GM20431 (cell line): ENCODE measurements at regions not wholly inside any gene's neighbourhood (a gene's known extent, or its start where the extent isn't known, plus 50 kb on each side); places are given as distances from the start of the nearest gene placed in this dataset.

Experiments
- in situ Hi-C: fragments of 300-500 bp; cut with MseI, MboI; formaldehyde crosslinking; loops from one replicate; pipeline ENCODE4 v1.15.0; 2020; ENCODE audit warnings: low sequenced_read_pairs; ENCODE audit not compliant: unreplicated experiment

GRCh38 chr14:66206554-66206953, 279.6 kb upstream of the CCDC196 start:
- in situ Hi-C loops: no loop called here

GRCh38 chr14:66216763-66217162, 269.4 kb upstream of the CCDC196 start:
- in situ Hi-C loops: no loop called here

- in situ Hi-C loops: no loop called here
Measured at GRCh38 chr14:66219886-66220285, 266.3 kb upstream of the CCDC196 start.

- in situ Hi-C loops: no loop called here
Measured at GRCh38 chr14:66224492-66225178, 261.5 kb upstream of the CCDC196 start.

- in situ Hi-C loops: no loop called here
Measured at GRCh38 chr14:66225337-66225736, 260.8 kb upstream of the CCDC196 start.

- in situ Hi-C loops: no loop called here
Measured at GRCh38 chr14:66228267-66228970, 257.8 kb upstream of the CCDC196 start.

GRCh38 chr14:66231820-66232219, 254.4 kb upstream of the CCDC196 start:
- in situ Hi-C loops: no loop called here

GRCh38 chr14:66233591-66233990, 252.6 kb upstream of the CCDC196 start:
- in situ Hi-C loops: no loop called here

GRCh38 chr14:66234411-66234810, 251.8 kb upstream of the CCDC196 start:
- in situ Hi-C loops: no loop called here

- in situ Hi-C loops: no loop called here
Measured at GRCh38 chr14:66237741-66238140, 248.4 kb upstream of the CCDC196 start.

- in situ Hi-C loops: no loop called here
Measured at GRCh38 chr14:66238969-66239368, 247.2 kb upstream of the CCDC196 start.

- in situ Hi-C loops: no loop called here
Measured at GRCh38 chr14:66239589-66239988, 246.6 kb upstream of the CCDC196 start.

- in situ Hi-C loops: no loop called here
Measured at GRCh38 chr14:66240105-66240504, 246.1 kb upstream of the CCDC196 start.

- in situ Hi-C loops: no loop called here
Measured at GRCh38 chr14:66242001-66242400, 244.2 kb upstream of the CCDC196 start.

- in situ Hi-C loops: no loop called here
Measured at GRCh38 chr14:66244834-66245233, 241.3 kb upstream of the CCDC196 start.

- in situ Hi-C loops: no loop called here
Measured at GRCh38 chr14:66247662-66248193, 238.4 kb upstream of the CCDC196 start.

GRCh38 chr14:66248256-66248655, 237.9 kb upstream of the CCDC196 start:
- in situ Hi-C loops: no loop called here

- in situ Hi-C loops: no loop called here
Measured at GRCh38 chr14:66249544-66249943, 236.6 kb upstream of the CCDC196 start.

- in situ Hi-C loops: no loop called here
Measured at GRCh38 chr14:66254038-66254437, 232.1 kb upstream of the CCDC196 start.

- in situ Hi-C loops: no loop called here
Measured at GRCh38 chr14:66268802-66269334, 217.3 kb upstream of the CCDC196 start.

- in situ Hi-C loops: no loop called here
Measured at GRCh38 chr14:66272221-66272620, 213.9 kb upstream of the CCDC196 start.
